ENCODE measurements at regions not wholly inside any gene's neighbourhood (a gene's known extent, or its start where the extent isn't known, plus 50 kb on each side); places are given as distances from the start of the nearest gene placed in this dataset.
"Not testable (repeated sequence)": the region's sequence is repeated elsewhere in the genome, so short reads cannot be mapped to it uniquely, and the experiment has no call there.

DNA sequence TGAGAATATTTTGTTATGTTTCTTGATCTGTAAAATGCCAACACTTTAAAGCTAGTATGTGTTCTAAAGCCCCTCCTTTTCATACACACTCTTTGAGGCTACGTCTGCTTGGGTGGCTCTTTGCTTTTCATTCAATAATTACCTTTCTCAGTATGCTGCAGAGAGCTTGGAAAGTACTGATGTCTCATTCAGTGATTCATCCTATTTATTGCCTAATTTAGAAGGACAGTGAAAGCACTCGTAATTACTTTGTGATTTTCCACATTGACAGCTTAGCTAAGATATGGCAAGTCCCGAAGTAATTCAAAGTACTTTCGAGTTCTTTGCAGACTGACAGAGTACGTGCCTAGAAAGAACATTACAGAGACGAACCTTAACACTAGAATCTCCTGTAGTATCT, 57.2 kb downstream of the BMP15 start:
- H3K4me3 ChIP-seq (ENCODE audit: low read depth, low read length), result no peak overlapping the region
- no peak overlapping the region for H2BK120ac ChIP-seq (ENCODE audit: insufficient read depth, low read length, poor library complexity)
- H3K27me3 ChIP-seq (ENCODE audit: insufficient read depth, low read length), result no peaks in the 10 kb centered on the region
- H2AK5ac ChIP-seq (ENCODE audit: low read length), result no peak overlapping the region
- H3K4me2 ChIP-seq (ENCODE audit: low read length), result no peak overlapping the region
- H3K79me1 ChIP-seq (ENCODE audit: low read length), result no peaks in the 10 kb centered on the region
- no CpG with 5 or more reads among the region's 6 CpGs for WGBS (ENCODE audit: extremely low coverage, insufficient coverage, insufficient read length)
- H4K91ac ChIP-seq (ENCODE audit: low read depth, low read length), result no peak overlapping the region
- H3K4ac ChIP-seq (ENCODE audit: low read depth, low read length), result no peak overlapping the region
- no peaks in the 10 kb centered on the region for H3K4me1 ChIP-seq (ENCODE audit: control insufficient read depth in 1 of 2, insufficient read depth in 2 of 2, low read length in 2 of 2)
- H3K14ac ChIP-seq (ENCODE audit: low read length), result no peak overlapping the region
- H2AFZ ChIP-seq (ENCODE audit: insufficient read depth, low read length, poor library complexity), result no peak overlapping the region
- H3K23ac ChIP-seq (ENCODE audit: low read length), result no peak overlapping the region
- H3K18ac ChIP-seq (ENCODE audit: low read length), result no peak overlapping the region
- H2BK12ac ChIP-seq (ENCODE audit: low read length), result no peak overlapping the region
- H2BK5ac ChIP-seq (ENCODE audit: low read depth, low read length, poor library complexity), result no peak overlapping the region
- no peak for DNase-seq
- no peaks in the 10 kb centered on the region for H3K36me3 ChIP-seq (ENCODE audit: control insufficient read depth in 1 of 2, insufficient read depth in 2 of 2, low read length in 2 of 2)
- H4K8ac ChIP-seq (ENCODE audit: low read depth, low read length), result no peak overlapping the region
- no peaks in the 10 kb centered on the region for H3K79me2 ChIP-seq (ENCODE audit: control insufficient read depth, insufficient read depth, low read length, poor library complexity)
- no peak overlapping the region for H4K12ac ChIP-seq (ENCODE audit: low read depth, low read length)
- H3K9me3 ChIP-seq (ENCODE audit: insufficient read depth, low read depth, low read length), result no peaks in the 10 kb centered on the region
- no peak overlapping the region for H3K27ac ChIP-seq (ENCODE audit: low read depth, low read length)
- H3K9ac ChIP-seq (ENCODE audit: low read length), result no peak overlapping the region

DNA sequence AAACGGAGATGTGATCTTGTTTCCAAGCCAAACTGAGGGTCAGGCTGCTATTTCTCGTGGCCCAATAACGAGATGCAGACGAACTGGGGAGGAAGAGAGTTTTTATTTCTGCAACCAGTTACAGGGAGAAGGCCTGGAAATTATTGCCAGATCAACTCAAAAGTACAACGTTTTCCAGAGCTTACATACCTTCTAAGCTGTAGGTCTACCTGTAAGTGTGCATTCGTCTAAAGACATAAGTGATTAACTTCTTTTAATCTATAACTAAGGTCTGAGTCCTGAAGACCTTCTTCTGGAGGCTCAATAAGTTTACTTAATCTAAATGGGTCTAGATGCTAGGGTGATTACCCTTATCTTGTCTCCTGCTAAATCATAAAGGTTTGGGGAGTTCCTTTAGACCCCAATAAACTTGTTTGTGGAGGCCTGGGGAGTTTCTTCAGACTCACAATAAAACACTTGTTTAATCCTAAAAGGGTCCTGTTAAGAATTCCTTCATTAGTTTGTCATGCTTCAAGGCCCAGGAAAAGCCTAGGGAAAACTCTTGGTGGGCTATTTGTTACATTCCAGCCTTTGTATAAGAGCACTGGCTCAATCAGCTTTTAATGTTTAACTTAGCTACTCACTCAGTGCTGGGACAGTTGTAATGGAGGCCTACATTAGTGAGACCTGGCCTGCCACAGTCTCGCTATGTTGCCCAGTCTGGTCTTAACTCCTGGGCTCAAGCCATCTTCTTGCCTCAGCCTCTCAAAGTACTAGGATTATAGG, 58.5 kb downstream of the BMP15 start:
- not testable (repeated sequence) for H2BK12ac ChIP-seq (ENCODE audit: low read length); DNase-seq; H3K79me2 ChIP-seq (ENCODE audit: control insufficient read depth, insufficient read depth, low read length, poor library complexity)

DNA sequence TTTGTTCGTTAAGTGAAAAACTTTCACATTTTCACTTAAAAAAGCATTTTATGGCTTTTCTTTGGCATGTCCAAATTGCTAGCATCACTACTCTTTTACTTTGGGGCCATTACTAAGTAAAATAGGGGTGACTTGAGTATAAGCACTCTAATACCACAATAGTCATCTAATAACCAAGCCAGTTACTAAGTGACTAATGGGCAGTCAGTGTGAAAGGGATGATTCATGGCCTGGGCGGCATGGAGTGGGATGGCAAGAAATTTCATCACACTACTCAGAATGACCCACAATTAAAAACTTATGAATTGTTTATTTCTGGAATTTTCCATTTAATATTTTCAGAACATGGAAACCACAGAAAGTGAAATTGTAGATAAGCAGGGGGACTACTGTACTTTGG, 60.9 kb downstream of the BMP15 start:
- no peak overlapping the region for H3K4me2 ChIP-seq (ENCODE audit: low read length)
- no peak overlapping the region for H3K23ac ChIP-seq (ENCODE audit: low read length)
- no peak for DNase-seq
- WGBS (ENCODE audit: extremely low coverage, insufficient coverage, insufficient read length), result no CpG with 5 or more reads among the region's 2 CpGs
- H4K8ac ChIP-seq (ENCODE audit: low read depth, low read length), result no peak overlapping the region
- no peak overlapping the region for H3K14ac ChIP-seq (ENCODE audit: low read length)
- H3K79me2 ChIP-seq (ENCODE audit: control insufficient read depth, insufficient read depth, low read length, poor library complexity), result no peaks in the 10 kb centered on the region
- no peak overlapping the region for H3K27ac ChIP-seq (ENCODE audit: low read depth, low read length)
- no peak overlapping the region for H4K91ac ChIP-seq (ENCODE audit: low read depth, low read length)
- H2BK120ac ChIP-seq (ENCODE audit: insufficient read depth, low read length, poor library complexity), result no peak overlapping the region
- H3K79me1 ChIP-seq (ENCODE audit: low read length), result no peaks in the 10 kb centered on the region
- no peak overlapping the region for H3K4ac ChIP-seq (ENCODE audit: low read depth, low read length)
- no peaks in the 10 kb centered on the region for H3K4me1 ChIP-seq (ENCODE audit: control insufficient read depth in 1 of 2, insufficient read depth in 2 of 2, low read length in 2 of 2)
- H3K9ac ChIP-seq (ENCODE audit: low read length), result no peak overlapping the region
- H2BK5ac ChIP-seq (ENCODE audit: low read depth, low read length, poor library complexity), result no peak overlapping the region
- no peak overlapping the region for H2AFZ ChIP-seq (ENCODE audit: insufficient read depth, low read length, poor library complexity)
- no peak overlapping the region for H4K12ac ChIP-seq (ENCODE audit: low read depth, low read length)
- no peaks in the 10 kb centered on the region for H3K27me3 ChIP-seq (ENCODE audit: insufficient read depth, low read length)
- no peak overlapping the region for H2BK12ac ChIP-seq (ENCODE audit: low read length)
- H3K18ac ChIP-seq (ENCODE audit: low read length), result no peak overlapping the region
- no peak overlapping the region for H3K4me3 ChIP-seq (ENCODE audit: low read depth, low read length)
- no peaks in the 10 kb centered on the region for H3K9me3 ChIP-seq (ENCODE audit: insufficient read depth, low read depth, low read length)
- H2AK5ac ChIP-seq (ENCODE audit: low read length), result no peak overlapping the region
- no peaks in the 10 kb centered on the region for H3K36me3 ChIP-seq (ENCODE audit: control insufficient read depth in 1 of 2, insufficient read depth in 2 of 2, low read length in 2 of 2)

More for the DNA sequence above, 58.5 kb downstream of the BMP15 start:
- not testable (repeated sequence) for H3K4me3 ChIP-seq (ENCODE audit: low read depth, low read length); H2BK5ac ChIP-seq (ENCODE audit: low read depth, low read length, poor library complexity); H3K9me3 ChIP-seq (ENCODE audit: insufficient read depth, low read depth, low read length); H3K79me1 ChIP-seq (ENCODE audit: low read length); H3K23ac ChIP-seq (ENCODE audit: low read length); H2AK5ac ChIP-seq (ENCODE audit: low read length); H4K91ac ChIP-seq (ENCODE audit: low read depth, low read length); H3K36me3 ChIP-seq (ENCODE audit: control insufficient read depth in 1 of 2, insufficient read depth in 2 of 2, low read length in 2 of 2); H3K27ac ChIP-seq (ENCODE audit: low read depth, low read length); H4K8ac ChIP-seq (ENCODE audit: low read depth, low read length); H2AFZ ChIP-seq (ENCODE audit: insufficient read depth, low read length, poor library complexity); H3K9ac ChIP-seq (ENCODE audit: low read length); H3K4ac ChIP-seq (ENCODE audit: low read depth, low read length); H2BK120ac ChIP-seq (ENCODE audit: insufficient read depth, low read length, poor library complexity); H4K12ac ChIP-seq (ENCODE audit: low read depth, low read length); H3K14ac ChIP-seq (ENCODE audit: low read length); H3K18ac ChIP-seq (ENCODE audit: low read length); H3K4me2 ChIP-seq (ENCODE audit: low read length); H3K4me1 ChIP-seq (ENCODE audit: control insufficient read depth in 1 of 2, insufficient read depth in 2 of 2, low read length in 2 of 2); H3K27me3 ChIP-seq (ENCODE audit: insufficient read depth, low read length)
- no CpG with 5 or more reads among the region's 7 CpGs for WGBS (ENCODE audit: extremely low coverage, insufficient coverage, insufficient read length)

DNA sequence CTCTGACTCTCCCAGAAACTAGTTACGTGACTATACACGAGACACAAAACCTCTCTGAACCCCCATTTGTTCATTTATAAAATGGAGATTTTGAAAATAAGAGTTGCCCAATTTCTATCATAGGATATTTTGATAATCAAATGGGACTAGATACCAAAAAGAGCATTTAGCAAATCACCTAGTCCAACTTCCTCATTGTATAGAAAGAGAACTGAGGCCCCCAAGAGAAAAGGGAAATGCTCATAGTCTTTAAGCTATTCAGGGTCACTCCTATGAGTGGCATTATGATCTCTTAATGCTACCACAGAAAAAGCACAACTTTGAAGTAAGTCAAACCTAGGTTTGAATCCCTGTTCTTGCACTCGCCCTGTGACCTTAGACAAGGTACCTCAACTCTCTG, 62.7 kb downstream of the BMP15 start:
- H4K91ac ChIP-seq (ENCODE audit: low read depth, low read length), result no peak overlapping the region
- no peak overlapping the region for H3K9ac ChIP-seq (ENCODE audit: low read length)
- no CpG with 5 or more reads among the region's 3 CpGs for WGBS (ENCODE audit: extremely low coverage, insufficient coverage, insufficient read length)
- H3K27ac ChIP-seq (ENCODE audit: low read depth, low read length), result no peak overlapping the region
- H3K4ac ChIP-seq (ENCODE audit: low read depth, low read length), result no peak overlapping the region
- no peak overlapping the region for H2AFZ ChIP-seq (ENCODE audit: insufficient read depth, low read length, poor library complexity)
- H3K4me3 ChIP-seq (ENCODE audit: low read depth, low read length), result no peak overlapping the region
- DNase-seq, result no peak
- no peaks in the 10 kb centered on the region for H3K79me1 ChIP-seq (ENCODE audit: low read length)
- no peak overlapping the region for H3K14ac ChIP-seq (ENCODE audit: low read length)
- no peak overlapping the region for H2BK120ac ChIP-seq (ENCODE audit: insufficient read depth, low read length, poor library complexity)
- no peaks in the 10 kb centered on the region for H3K4me1 ChIP-seq (ENCODE audit: control insufficient read depth in 1 of 2, insufficient read depth in 2 of 2, low read length in 2 of 2)
- H3K4me2 ChIP-seq (ENCODE audit: low read length), result no peak overlapping the region
- no peak overlapping the region for H4K8ac ChIP-seq (ENCODE audit: low read depth, low read length)
- no peaks in the 10 kb centered on the region for H3K27me3 ChIP-seq (ENCODE audit: insufficient read depth, low read length)
- no peak overlapping the region for H2BK5ac ChIP-seq (ENCODE audit: low read depth, low read length, poor library complexity)
- H3K18ac ChIP-seq (ENCODE audit: low read length), result no peak overlapping the region
- H3K36me3 ChIP-seq (ENCODE audit: control insufficient read depth in 1 of 2, insufficient read depth in 2 of 2, low read length in 2 of 2), result no peaks in the 10 kb centered on the region
- no peak overlapping the region for H2AK5ac ChIP-seq (ENCODE audit: low read length)
- no peak overlapping the region for H3K23ac ChIP-seq (ENCODE audit: low read length)
- no peak overlapping the region for H2BK12ac ChIP-seq (ENCODE audit: low read length)
- H4K12ac ChIP-seq (ENCODE audit: low read depth, low read length), result no peak overlapping the region
- H3K79me2 ChIP-seq (ENCODE audit: control insufficient read depth, insufficient read depth, low read length, poor library complexity), result no peaks in the 10 kb centered on the region
- H3K9me3 ChIP-seq (ENCODE audit: insufficient read depth, low read depth, low read length), result no peaks in the 10 kb centered on the region
